ENCODE measurements at regions not wholly inside any gene's neighbourhood (a gene's known extent, or its start where the extent isn't known, plus 50 kb on each side); places are given as distances from the start of the nearest gene placed in this dataset.

DNA sequence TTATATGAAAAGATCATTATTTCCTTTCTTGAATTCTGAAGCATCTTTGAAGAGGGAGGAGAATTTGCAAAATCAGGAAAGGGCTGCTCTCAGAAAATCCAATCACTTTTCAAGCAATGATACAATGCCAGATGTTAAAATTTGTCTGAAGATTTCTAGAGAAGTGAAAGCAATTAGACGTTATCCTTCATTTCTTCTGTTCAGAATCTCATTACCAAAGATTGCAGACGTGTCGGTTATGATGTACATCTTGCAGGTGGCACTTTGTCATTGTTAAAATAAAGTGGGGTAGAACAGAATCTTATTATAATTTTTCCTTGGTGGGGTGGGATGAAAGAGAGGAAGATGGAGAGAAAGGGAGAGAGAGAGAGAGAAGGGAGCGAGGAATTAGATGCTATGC lies 296.4 kb upstream of the STS start:
- no peaks in the 10 kb centered on the region for H3K4me1 ChIP-seq
- no peaks in the 10 kb centered on the region for H3K36me3 ChIP-seq
- TF ChIP-seq, protein P1, sequence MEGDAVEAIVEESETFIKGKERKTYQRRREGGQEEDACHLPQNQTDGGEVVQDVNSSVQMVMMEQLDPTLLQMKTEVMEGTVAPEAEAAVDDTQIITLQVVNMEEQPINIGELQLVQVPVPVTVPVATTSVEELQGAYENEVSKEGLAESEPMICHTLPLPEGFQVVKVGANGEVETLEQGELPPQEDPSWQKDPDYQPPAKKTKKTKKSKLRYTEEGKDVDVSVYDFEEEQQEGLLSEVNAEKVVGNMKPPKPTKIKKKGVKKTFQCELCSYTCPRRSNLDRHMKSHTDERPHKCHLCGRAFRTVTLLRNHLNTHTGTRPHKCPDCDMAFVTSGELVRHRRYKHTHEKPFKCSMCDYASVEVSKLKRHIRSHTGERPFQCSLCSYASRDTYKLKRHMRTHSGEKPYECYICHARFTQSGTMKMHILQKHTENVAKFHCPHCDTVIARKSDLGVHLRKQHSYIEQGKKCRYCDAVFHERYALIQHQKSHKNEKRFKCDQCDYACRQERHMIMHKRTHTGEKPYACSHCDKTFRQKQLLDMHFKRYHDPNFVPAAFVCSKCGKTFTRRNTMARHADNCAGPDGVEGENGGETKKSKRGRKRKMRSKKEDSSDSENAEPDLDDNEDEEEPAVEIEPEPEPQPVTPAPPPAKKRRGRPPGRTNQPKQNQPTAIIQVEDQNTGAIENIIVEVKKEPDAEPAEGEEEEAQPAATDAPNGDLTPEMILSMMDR (IDR thresholded peaks at IDR 0.05): no peak
- no peak for TF ChIP-seq POLR2A (IDR thresholded peaks at IDR 0.05)
- no peak for ATAC-seq (ENCODE audit: low FRiP score in 2 of 2)
- DNase-seq: no peak
- H3K27me3 ChIP-seq: no peaks in the 10 kb centered on the region
- 88 to 91% methylated on average over 4 of the region's 4 CpGs for WGBS, 2 donors
- H3K9me3 ChIP-seq: peaks cover 0 to 4% (median 0%) of the 10 kb centered on the region in 4 donors
- H3K27ac ChIP-seq: no peak overlapping the region
- H3K4me3 ChIP-seq: no peak overlapping the region

- H3K36me3 ChIP-seq: no peaks in the 10 kb centered on the region
- DNase-seq (no peak), ATAC-seq (ENCODE audit: low FRiP score in 2 of 2) (no peak)
- H3K27me3 ChIP-seq: no peaks in the 10 kb centered on the region
- WGBS, 2 donors: 40 to 42% methylated on average over 6 of the region's 6 CpGs
- no peak overlapping the region for H3K27ac ChIP-seq
- H3K4me1 ChIP-seq: no peaks in the 10 kb centered on the region
- peaks cover 0 to 4% (median 0%) of the 10 kb centered on the region in 4 donors for H3K9me3 ChIP-seq
- H3K4me3 ChIP-seq: no peak overlapping the region
- TF ChIP-seq EP300 (IDR thresholded peaks at IDR 0.05): no peak
- no peak for TF ChIP-seq POLR2A (IDR thresholded peaks at IDR 0.05)
- TF ChIP-seq, protein P1 (IDR thresholded peaks at IDR 0.05): no peak
- TF ChIP-seq POLR2AphosphoS5 (IDR thresholded peaks at IDR 0.05): no peak
These were observed 297.6 kb upstream of the STS start for GRCh38 chrX:6849716-6850414.

DNA sequence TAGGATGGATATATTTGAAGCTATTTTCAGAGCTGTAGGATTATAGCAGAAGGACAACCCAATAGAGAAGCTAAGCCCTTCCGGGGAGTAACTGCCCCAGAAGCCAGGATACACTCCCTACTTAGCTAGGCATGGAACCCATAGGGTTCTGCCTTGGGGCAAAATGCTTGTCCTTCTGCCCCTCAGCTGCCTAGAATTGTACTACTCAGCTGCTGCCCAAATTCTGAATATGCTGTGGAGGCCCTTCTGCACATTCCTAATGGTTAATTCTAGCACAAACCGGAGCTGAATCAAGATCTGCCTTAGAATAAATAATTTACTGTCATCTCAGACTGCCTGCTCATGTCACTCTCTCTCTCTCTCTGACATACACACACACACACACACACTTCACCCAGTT lies 297.7 kb upstream of the VCX3A start:
- ATAC-seq (ENCODE audit: low FRiP score in 2 of 2): no peak

DNA sequence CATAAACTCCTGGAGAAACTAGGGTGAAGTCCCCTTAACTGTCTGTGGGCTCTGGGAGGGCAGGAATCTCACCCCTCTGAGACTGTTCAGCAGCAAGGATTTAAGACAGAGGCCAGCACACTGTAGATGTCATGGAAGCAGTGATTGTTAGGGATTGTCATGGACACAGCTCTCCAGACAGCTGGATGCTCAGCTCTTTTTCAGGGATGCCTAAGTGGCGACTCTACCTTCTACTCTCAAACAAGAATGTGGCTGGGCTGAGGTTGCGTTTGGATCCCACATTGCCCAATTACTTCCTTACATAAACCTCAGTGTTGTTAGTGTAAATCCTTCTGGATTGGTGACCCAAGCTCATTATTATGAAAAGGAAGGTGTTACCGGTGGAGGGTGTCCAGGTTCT lies 291.9 kb upstream of the VCX3A start:
- WGBS, 2 donors: 71 to 86% methylated on average over 1 to 3 of the region's 3 CpGs
- H3K27me3 ChIP-seq: no peaks in the 10 kb centered on the region
- TF ChIP-seq POLR2AphosphoS5 (IDR thresholded peaks at IDR 0.05) (no peak), POLR2A (IDR thresholded peaks at IDR 0.05) (no peak), EP300 (IDR thresholded peaks at IDR 0.05) (no peak)
- TF ChIP-seq, protein P1 (IDR thresholded peaks at IDR 0.05): no peak

More for the DNA sequence above, 297.7 kb upstream of the VCX3A start:
- 84 to 86% methylated on average over 2 of the region's 2 CpGs for WGBS, 2 donors
- no peak for TF ChIP-seq POLR2AphosphoS5 (IDR thresholded peaks at IDR 0.05)
- TF ChIP-seq EP300 (IDR thresholded peaks at IDR 0.05): no peak
- no peak for TF ChIP-seq POLR2A (IDR thresholded peaks at IDR 0.05)
- TF ChIP-seq, protein P1 (IDR thresholded peaks at IDR 0.05): no peak
- Histone ChIP-seq H3K36me3 (no peaks in the 10 kb centered on the region), H3K27ac (no peak overlapping the region), H3K9me3 (no peaks in the 10 kb centered on the region), H3K4me3 (no peak overlapping the region), H3K27me3 (no peaks in the 10 kb centered on the region), H3K4me1 (no peaks in the 10 kb centered on the region)
- DNase-seq: no peak

DNA sequence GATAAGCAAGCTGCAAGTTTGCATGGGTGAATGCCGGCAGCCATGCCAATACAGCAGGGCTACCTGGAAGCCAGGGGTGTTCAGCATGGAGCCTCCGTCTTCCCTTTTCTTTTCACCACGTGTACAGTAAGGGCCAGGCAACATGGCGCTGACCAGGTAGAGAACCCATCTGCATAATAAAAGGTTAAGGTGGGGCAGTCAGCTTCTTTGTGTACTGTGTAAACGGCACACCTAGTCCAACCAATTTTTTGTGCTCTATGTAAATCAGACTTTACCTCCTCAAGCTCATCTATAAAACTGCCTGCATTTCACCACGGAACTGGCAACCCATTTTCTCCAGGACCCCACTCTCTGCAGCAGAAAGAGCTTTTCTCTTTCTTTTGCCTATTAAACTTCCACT lies 286.8 kb upstream of the VCX3A start:
- TF ChIP-seq POLR2AphosphoS5 (IDR thresholded peaks at IDR 0.05) (no peak), EP300 (IDR thresholded peaks at IDR 0.05) (no peak), POLR2A (IDR thresholded peaks at IDR 0.05) (no peak)
- TF ChIP-seq, protein P1 (IDR thresholded peaks at IDR 0.05): no peak
- ATAC-seq (ENCODE audit: low FRiP score in 2 of 2) (no peak), DNase-seq (no peak)
- Histone ChIP-seq H3K36me3 (no peaks in the 10 kb centered on the region), H3K27ac (no peak overlapping the region), H3K9me3 (no peaks in the 10 kb centered on the region), H3K4me1 (no peaks in the 10 kb centered on the region), H3K27me3 (no peaks in the 10 kb centered on the region), H3K4me3 (no peak overlapping the region)
- 93 to 100% methylated on average over 1 to 6 of the region's 6 CpGs for WGBS, 2 donors

More for the DNA sequence above, 291.9 kb upstream of the VCX3A start:
- Histone ChIP-seq H3K4me1 (no peaks in the 10 kb centered on the region), H3K27ac (no peak overlapping the region), H3K4me3 (no peak overlapping the region), H3K9me3 (no peaks in the 10 kb centered on the region), H3K36me3 (no peaks in the 10 kb centered on the region)
- DNase-seq: no peak
- ATAC-seq (ENCODE audit: low FRiP score in 2 of 2): no peak
